GM18505 (cell line): ENCODE measurements at regions not wholly inside any gene's neighbourhood (a gene's known extent, or its start where the extent isn't known, plus 50 kb on each side); places are given as distances from the start of the nearest gene placed in this dataset.

ENCODE experiments used
- ATAC-seq: cut with Tn5 transposase; IDR thresholded peaks from one replicate; pipeline ENCODE4 v1.9.1; 2021; ENCODE audit not compliant: unreplicated experiment
- POLR2A ChIP-seq: IDR thresholded peaks from 4 replicates; pipeline ENCODE4 v1.6.1; 2011; ENCODE audit warnings: borderline replicate concordance; ENCODE audit not compliant: insufficient read depth, insufficient read length; ENCODE audit errors: extremely low read depth

DNA sequence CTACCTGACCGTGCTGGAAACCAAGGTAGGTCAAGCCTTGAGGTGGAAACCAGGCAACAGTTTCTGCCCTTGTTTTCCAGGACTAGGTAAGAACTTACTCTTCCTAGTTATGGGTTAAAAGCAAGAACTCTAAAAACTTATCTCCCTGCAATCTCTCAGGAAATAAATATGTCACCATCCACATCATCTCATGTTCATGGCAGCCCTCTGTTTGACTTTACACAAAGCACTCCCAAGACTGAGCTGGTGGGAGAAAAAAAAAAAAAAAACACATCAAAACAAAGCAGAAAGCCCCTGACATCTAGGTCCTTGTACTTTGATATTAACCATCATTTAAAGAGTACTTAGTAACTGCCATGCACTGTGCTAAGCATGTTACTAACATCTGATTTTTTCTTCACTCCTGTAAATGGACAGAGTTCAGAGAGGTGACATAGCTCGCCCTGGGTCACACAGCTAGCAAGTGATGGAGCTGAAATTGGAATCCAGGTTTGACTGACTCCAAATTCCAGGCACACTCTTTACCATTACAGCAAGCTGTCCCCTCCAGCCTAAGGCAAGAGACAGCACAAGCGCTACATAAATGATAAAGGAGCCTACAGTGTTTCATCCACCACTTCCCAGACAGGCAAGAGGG lies 102.8 kb upstream of the NOCT start:
- no peak for ATAC-seq
- TF ChIP-seq POLR2A, result no peak

DNA sequence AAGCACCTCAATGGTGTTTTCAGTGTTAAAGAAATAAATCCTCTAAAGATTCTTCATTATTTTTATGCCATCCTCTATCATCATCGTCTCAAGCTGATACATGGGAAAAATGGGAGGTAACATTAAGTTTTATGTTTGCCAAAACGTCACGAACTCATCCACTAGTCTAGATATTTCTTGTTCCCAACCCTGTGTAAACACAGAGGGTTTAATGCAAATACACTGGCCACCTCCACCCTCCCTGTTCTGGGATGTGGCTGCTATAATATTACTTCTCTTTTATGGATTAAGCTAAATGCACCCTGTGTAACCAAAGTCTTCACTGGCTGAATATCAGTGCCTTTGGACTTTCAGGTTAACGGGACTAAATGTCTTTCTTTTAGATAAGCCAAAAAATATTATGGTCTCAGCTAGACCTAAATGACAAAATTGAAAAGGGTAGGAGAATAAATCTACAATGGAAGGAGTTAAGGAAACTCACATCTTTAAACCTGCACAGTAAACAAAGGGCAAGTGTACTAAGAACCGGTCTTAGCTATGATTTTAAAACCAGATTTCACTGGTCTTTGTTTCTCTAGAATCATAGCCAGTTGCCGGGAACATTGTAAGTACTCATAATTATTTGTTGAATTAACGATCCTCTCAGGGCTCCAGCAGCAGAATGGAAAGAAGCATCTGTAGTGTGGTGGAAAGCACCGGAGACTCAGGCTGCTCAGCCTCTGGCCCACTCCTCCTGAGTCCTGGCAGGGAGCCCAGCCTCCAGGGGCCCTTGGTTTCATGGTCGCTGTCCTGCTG lies 103.5 kb upstream of the NOCT start:
- ATAC-seq, result no peak
- TF ChIP-seq POLR2A, result no peak

DNA sequence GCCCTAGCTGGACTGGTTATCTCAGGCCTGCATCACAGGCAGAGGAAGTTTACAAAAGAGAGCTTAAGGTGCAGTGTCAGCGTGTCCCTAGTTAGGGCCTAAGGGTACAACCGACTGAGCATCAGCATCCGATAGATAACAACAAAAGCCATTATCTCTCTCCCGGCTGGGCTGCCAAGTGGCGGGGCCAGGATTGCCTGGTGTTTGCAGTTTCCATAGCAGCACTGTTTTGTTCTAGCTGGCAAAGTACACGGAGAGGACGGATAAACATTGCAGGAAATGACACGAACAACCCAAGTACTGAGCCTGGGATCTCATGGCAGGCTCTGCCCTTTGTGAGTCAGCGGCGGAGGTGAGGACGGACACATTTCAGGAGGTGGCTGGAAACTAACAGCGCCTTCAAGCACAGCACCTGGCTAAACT lies 104.7 kb upstream of the NOCT start:
- no peak for TF ChIP-seq POLR2A
- no peak for ATAC-seq

DNA sequence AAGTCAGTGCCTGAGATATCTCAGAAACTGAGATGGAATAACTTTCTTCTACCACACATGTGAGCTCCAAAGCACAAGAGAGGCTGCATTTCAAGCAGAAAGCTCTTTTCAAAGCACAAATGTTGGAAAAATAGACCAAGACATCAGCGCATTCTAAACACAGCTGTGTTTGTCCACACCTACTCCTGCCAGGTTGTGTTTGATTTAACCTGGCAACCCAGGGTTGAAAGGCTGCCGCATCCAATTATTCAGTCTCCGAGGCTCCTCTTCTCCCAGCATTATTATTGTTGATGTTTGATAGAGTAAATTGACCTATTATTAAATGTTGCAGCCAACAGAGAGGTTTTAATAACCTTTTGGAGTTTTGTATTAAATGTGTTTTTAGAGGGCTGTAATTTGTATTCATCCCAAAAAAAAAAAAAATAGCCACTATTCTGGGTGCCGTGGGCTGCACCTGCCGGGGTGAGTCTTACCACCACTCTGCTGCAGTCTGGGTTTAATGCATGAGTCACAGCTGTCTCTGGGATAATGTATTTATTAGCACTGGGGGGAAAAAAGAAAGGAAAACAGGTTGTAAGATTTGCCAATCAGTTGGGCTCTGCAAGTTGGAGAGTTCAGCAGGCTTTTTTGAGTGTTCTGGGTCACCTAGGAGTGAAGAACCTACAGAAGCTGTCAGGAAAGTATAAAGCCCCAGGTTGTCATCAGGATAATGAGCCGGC lies 105.2 kb upstream of the NOCT start:
- no peak for TF ChIP-seq POLR2A
- no peak for ATAC-seq

- ATAC-seq, result no peak
- no peak for TF ChIP-seq POLR2A
Measured at GRCh38 chr4:138909587-138909986, 106.0 kb upstream of the NOCT start.

DNA sequence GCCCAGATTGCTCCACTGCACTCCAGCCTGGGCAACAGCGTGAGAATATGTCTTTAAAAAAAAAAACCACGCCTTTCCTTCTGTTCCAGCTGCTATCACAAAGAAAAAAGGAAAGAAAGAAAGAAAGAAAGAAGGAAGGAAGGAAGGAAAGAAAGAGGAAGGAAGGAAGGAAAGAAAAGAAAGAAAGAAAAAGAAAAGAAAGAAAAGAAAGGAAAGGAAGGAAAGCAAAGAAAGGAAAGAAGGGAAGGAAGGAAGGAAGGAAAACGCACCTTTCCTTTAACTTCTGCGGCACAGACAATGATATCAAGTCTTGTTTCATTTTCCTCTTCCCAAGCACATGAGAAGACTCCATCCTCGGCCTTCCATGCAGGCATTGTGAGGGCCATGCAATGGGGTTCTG lies 107.4 kb upstream of the NOCT start:
- no peak for TF ChIP-seq POLR2A
- no peak for ATAC-seq

- ATAC-seq, result no peak
- TF ChIP-seq POLR2A, result no peak
Measured at GRCh38 chr4:138907174-138907573, 108.4 kb upstream of the NOCT start.

- ATAC-seq, result no peak
- no peak for TF ChIP-seq POLR2A
Measured at GRCh38 chr4:138904793-138905192, 110.8 kb upstream of the NOCT start.

- no peak for TF ChIP-seq POLR2A
- no peak for ATAC-seq
Measured at GRCh38 chr4:138903185-138903584, 112.4 kb upstream of the NOCT start.

DNA sequence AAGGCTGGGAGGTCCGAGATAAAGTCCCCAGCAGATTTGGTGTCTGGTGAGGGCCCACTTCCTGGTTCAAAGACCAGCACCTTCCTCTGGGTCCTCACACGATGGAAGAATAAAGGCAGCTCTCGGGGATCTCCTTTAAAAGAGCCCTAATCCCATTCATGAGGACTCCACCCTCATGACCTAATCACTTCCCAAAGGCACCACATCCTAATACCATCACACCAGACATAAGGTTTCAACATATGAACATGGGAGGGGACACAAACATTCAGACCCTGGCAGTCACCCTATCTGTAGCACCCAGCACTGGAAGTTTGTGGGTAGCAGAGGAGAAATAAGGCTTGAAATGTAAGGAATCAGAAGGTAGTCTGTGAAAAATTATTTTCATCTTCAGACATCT lies 112.9 kb upstream of the NOCT start:
- no peak for TF ChIP-seq POLR2A
- ATAC-seq, result no peak

DNA sequence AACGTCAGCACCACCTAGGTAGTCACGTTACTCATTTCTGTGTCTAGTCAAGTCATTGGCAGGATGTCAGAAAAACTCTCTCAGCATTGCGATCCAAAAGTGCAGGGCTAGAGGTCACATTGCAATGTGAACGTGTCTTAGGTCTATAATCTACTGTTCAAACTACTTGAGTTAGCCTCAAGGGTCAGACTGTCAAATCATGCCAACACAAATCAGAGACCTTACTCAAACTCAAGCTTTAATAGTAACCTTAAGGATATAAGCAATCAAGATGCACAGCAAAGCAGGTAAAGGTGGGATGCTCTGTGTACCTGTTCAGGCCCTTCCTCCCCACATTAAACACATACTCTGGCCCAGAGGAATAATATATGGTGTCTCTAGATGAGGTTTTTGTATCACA lies 114.4 kb upstream of the NOCT start:
- TF ChIP-seq POLR2A, result no peak
- ATAC-seq, result no peak

DNA sequence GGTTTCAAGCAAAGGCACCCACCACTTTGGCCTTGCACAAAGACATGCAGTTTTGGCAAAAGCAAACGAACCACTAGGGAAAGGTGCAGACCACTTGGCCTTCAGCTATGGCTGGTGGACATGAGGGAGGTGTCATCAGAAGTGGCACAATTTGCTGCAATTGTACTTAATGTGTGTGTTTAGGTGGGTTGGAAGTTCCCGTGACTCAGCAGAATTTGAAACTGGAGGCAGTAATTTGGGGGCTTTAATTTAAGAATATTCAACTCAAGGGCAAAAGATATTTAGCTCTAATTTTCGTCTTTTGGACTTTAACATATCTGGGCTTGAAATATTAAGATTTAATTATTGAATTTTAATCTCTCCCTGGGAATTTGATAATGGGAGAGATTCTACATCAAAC lies 115.6 kb upstream of the NOCT start:
- TF ChIP-seq POLR2A, result no peak

DNA sequence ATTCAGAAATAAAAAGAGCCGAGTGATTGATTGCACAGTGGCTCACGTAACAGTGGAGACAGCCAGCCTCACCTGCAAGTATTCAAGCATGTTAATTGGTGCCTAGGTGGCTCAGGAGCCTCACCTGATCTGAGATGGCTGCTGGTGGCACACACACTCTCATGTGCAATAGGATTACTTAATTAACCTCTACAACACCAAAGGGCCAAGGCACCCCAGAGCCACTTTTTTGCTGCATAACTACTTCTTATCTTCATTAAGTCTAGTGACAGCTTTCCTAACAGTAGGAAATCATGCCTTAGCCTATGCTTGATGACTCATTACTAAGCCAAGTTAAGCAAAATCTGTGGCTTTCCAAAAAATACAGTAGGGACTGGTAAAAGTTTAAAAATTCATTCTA lies 117.3 kb upstream of the NOCT start:
- no peak for ATAC-seq
- TF ChIP-seq POLR2A, result no peak

More for the DNA sequence above, 115.6 kb upstream of the NOCT start:
- no peak for ATAC-seq

- ATAC-seq, result no peak
- no peak for TF ChIP-seq POLR2A
Measured at GRCh38 chr4:138897811-138898226, 117.8 kb upstream of the NOCT start.
